PC-3 (cell line): ENCODE measurements at regions not wholly inside any gene's neighbourhood (a gene's known extent, or its start where the extent isn't known, plus 50 kb on each side); places are given as distances from the start of the nearest gene placed in this dataset.

Experiments used
- EZH2 ChIP-seq: fragments of 300-600 bp; sonication (generic); IDR thresholded peaks from one replicate; pipeline ENCODE4 v1.6.1; 2017; ENCODE audit warnings: antibody characterized with exemption, mild to moderate bottlenecking, low read length; ENCODE audit not compliant: unreplicated experiment
- TF ChIP-seq, protein P1 (sequence below): fragments of 300-600 bp; sonication (generic); conservative IDR thresholded peaks from 2 replicates; pipeline ENCODE4 v1.5.1; 2017; ENCODE audit warnings: antibody characterized with exemption, low read depth, mild to moderate bottlenecking, low read length

GRCh38 chr21:17988102-17988437 lies 168.9 kb upstream of the C21orf91 start:
- TF ChIP-seq, protein P1, sequence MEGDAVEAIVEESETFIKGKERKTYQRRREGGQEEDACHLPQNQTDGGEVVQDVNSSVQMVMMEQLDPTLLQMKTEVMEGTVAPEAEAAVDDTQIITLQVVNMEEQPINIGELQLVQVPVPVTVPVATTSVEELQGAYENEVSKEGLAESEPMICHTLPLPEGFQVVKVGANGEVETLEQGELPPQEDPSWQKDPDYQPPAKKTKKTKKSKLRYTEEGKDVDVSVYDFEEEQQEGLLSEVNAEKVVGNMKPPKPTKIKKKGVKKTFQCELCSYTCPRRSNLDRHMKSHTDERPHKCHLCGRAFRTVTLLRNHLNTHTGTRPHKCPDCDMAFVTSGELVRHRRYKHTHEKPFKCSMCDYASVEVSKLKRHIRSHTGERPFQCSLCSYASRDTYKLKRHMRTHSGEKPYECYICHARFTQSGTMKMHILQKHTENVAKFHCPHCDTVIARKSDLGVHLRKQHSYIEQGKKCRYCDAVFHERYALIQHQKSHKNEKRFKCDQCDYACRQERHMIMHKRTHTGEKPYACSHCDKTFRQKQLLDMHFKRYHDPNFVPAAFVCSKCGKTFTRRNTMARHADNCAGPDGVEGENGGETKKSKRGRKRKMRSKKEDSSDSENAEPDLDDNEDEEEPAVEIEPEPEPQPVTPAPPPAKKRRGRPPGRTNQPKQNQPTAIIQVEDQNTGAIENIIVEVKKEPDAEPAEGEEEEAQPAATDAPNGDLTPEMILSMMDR = no peak
- no peak for TF ChIP-seq EZH2
